Cardiac fibroblast (primary cell): ENCODE measurements at regions not wholly inside any gene's neighbourhood (a gene's known extent, or its start where the extent isn't known, plus 50 kb on each side); places are given as distances from the start of the nearest gene placed in this dataset.

Experiments
- DNase-seq, 2 donors: peaks; one replicate each; pipeline versions ENCODE4 v3.0.0 to v3.0.0-alpha.2; 2010; ENCODE audit warnings: low read depth in 2 of 2
- H3K4me3 ChIP-seq, 2 donors: replicated peaks in 1 of 2; 1 replicate in 1 of 2; 2 replicates in 1 of 2; pipeline ENCODE4 v1.5.1; 2011; ENCODE audit warnings: low read depth in 2 of 2, low read length in 2 of 2, mild to moderate bottlenecking in 2 of 2, moderate library complexity in 1 of 2
- TF ChIP-seq, protein P1 (sequence below): IDR thresholded peaks from one replicate; pipeline ENCODE4 v1.5.1; 2011; ENCODE audit warnings: low read depth, mild to moderate bottlenecking, low read length, inconsistent platforms

DNA sequence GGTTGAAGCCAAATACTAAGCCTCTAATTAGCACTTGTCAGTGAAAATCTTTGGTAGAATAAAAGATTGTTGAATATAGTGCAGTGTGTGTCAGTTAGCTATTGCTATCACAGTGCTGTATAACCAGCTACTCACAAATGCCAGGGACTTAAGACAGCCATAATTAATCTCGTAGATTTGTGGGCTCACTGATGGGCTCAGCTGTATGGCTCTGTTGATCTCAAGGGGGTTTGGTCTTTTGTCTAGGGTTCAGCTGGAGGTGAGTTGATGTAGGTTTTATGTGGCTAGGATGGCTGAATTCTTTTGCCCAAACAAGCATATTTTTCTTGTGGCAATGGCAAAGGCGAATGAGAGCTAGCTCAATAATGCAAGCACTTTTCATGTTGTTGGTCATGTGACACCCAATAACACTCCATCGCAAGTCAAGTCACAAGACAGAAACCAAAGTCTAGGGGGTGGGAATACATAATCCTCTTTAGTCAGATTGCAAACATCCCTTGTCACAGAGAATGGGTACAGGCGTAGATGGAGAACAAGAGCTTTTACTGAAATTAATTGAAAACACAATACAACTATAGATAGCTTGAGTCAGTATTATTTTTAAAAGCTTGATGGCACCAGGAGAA is 121.7 kb upstream of the EDNRB start:
- TF ChIP-seq, protein P1, sequence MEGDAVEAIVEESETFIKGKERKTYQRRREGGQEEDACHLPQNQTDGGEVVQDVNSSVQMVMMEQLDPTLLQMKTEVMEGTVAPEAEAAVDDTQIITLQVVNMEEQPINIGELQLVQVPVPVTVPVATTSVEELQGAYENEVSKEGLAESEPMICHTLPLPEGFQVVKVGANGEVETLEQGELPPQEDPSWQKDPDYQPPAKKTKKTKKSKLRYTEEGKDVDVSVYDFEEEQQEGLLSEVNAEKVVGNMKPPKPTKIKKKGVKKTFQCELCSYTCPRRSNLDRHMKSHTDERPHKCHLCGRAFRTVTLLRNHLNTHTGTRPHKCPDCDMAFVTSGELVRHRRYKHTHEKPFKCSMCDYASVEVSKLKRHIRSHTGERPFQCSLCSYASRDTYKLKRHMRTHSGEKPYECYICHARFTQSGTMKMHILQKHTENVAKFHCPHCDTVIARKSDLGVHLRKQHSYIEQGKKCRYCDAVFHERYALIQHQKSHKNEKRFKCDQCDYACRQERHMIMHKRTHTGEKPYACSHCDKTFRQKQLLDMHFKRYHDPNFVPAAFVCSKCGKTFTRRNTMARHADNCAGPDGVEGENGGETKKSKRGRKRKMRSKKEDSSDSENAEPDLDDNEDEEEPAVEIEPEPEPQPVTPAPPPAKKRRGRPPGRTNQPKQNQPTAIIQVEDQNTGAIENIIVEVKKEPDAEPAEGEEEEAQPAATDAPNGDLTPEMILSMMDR = no peak

DNA sequence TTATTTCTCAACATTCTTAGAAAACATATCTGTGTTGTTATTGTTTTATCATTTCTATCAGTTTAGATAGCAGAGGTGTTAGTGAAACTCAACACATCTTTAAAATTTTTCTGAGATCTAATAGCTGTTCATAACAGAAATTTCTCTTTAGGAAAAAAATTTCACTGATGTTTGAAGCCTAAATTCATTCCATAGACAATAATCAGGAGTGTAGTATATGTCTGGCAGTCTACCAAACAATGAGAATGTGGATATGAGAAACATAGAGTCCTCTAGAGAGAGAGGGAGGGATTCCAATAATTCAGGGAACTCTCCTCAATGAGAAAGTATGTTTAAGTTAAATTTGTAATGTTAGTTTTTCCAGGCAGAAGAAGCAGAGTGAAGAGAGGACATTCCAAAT is 118.2 kb upstream of the EDNRB start:
- DNase-seq = no peak
- TF ChIP-seq, protein P1 = no peak
- no peak overlapping the region for H3K4me3 ChIP-seq

More for the DNA sequence above, 121.7 kb upstream of the EDNRB start:
- no peak for DNase-seq
- no peak overlapping the region for H3K4me3 ChIP-seq

DNA sequence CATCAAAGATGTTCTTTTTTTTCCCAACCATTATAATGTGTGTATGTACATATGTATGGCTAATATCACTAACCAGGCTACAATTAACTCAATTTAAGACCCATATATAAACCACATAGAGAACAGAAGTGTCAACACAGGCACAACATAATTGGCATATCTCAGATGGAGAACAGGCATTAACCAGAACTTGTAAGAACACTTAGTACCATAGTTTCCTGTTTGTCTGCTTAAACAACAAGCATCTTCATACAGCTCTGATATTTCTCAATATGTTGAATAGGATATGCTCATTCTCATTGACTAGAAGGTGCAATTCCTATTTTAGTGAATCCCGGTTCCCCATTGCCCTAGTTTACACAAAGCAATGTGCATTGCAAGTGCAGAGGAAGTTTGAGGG is 116.9 kb upstream of the EDNRB start:
- TF ChIP-seq, protein P1 = no peak
- H3K4me3 ChIP-seq = no peak overlapping the region
- no peak for DNase-seq

DNA sequence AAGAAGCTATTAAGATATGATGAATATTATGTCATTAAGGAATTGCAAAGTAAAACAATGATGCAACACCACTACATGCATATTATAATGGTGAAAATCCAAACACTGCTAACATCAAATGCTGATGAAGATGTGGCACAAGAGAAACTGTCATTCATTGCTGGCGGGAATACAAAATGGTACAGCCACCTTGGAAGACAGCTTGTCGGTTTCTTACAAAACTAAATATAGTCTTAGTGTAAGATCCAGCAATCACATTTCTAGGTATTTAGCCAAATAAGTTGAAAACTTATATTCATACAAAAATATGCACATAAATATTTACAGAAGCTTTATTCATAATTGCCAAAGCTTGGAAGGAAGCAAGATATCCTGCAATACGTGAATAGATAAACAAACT is 114.9 kb upstream of the EDNRB start:
- TF ChIP-seq, protein P1 = no peak
- H3K4me3 ChIP-seq = no peak overlapping the region
- no peak for DNase-seq

DNA sequence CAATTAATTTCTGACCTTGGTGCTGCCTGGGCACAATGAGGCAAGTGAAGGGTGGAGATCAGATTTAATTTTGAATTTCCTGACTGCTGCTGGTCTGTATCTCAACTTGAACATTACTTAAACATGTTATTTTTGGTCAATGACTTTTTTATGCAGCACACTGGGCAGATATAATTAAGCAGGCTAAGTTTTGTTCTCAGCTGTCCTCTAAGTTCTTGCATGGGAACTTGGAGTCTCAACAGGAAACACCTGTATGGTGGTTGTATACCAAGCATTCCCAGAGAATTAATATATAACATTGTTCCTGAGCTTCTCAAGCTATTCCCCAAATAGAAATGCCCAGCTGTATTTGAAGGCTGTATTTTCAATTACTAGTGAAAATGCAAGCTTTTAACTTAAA is 113.5 kb upstream of the EDNRB start:
- no peak overlapping the region for H3K4me3 ChIP-seq
- peak in 1 of 2 donors; percentile 42 for DNase-seq
- TF ChIP-seq, protein P1 = no peak

DNA sequence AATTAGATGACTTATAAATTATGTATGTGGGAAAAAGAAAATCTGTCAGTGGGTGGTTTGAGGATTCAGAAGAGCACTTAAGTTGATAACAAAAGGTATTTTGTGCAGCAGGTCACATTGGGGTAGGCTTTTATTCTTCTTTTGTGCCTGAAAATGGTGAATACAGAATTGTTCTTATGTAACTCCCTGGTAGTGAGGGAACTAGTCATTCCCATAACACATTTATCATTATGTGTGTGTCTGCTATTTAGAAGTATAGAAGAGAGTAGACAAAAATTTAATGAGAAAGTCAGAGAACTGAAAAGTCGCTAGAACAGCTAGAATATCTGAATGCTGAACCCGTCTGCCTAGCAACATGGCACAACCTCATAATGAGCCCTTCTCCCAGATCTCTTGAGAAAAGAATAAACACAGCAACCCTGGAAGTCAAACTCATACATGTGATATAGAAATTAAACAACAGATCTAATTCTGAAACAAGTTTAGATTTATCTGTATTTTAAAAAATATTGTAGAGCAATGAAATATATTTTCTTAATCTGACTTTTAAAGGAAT is 111.8 kb upstream of the EDNRB start:
- H3K4me3 ChIP-seq = no peak overlapping the region
- no peak for DNase-seq

More for the DNA sequence above, 111.8 kb upstream of the EDNRB start:
- TF ChIP-seq, protein P1 = no peak
